ENCODE measurements at regions not wholly inside any gene's neighbourhood (a gene's known extent, or its start where the extent isn't known, plus 50 kb on each side); places are given as distances from the start of the nearest gene placed in this dataset.

DNA sequence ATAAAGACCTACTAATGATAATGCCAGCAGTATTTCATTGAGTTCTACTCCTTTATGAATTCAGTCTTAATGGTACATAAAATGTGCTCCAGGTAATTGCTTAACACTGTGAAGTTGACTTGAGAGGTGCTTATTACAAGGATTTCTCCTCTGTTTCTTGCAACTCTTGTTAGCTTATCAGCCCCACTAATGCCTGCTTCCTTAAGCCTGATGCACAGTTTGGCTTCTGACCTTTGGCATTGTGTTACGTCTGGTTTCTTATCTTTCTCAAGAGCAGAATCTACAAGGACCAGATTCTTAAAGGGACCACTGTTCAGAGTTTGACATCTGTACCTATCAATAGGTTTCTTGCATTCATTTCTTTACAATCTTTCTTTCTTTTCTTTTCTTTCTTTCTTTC, 223.9 kb upstream of the CWC22 start:
- CTCF ChIA-PET: interaction anchor here (1.3 kb wide), 1 partner anchor 10 kb away, joined by 4 read pairs; no protein-coding TSS in a partner anchor
- no peak overlapping the region for H3K27ac ChIP-seq (ENCODE audit: extremely low read depth, low read depth, low read length)
- no peak for TF ChIP-seq ZNF692 (tag by site-specific recombination; IDR thresholded peaks at IDR 0.05)
- no peak for TF ChIP-seq TRIM28 (IDR thresholded peaks at IDR 0.05; ENCODE audit: borderline replicate concordance, low read length)
- no peak for TF ChIP-seq ZNF324 (tag by site-specific recombination; IDR thresholded peaks at IDR 0.05)
- no peak overlapping the region for H3K4me3 ChIP-seq (ENCODE audit: low read depth, low read length)
- POLR2A ChIA-PET: no interaction called here
- H3K9me3 ChIP-seq (ENCODE audit: control insufficient read depth, insufficient read depth, low read depth, low read length): no peaks in the 10 kb centered on the region
- H3K4me1 ChIP-seq (ENCODE audit: control insufficient read depth, insufficient read depth, low read length): no peaks in the 10 kb centered on the region
- H3K36me3 ChIP-seq (ENCODE audit: control insufficient read depth in 2 of 2, insufficient read depth in 1 of 2, low read length in 2 of 2): no peaks in the 10 kb centered on the region

- CTCF ChIA-PET: no interaction called here
- Histone ChIP-seq H3K4me1 (ENCODE audit: control insufficient read depth, insufficient read depth, low read length) (no peaks in the 10 kb centered on the region), H3K4me3 (ENCODE audit: low read depth, low read length) (no peak overlapping the region), H3K9me3 (ENCODE audit: control insufficient read depth, insufficient read depth, low read depth, low read length) (no peaks in the 10 kb centered on the region), H3K36me3 (ENCODE audit: control insufficient read depth in 2 of 2, insufficient read depth in 1 of 2, low read length in 2 of 2) (no peaks in the 10 kb centered on the region), H3K27ac (ENCODE audit: extremely low read depth, low read depth, low read length) (no peak overlapping the region)
- TF ChIP-seq ZNF175 (tag by site-specific recombination; IDR thresholded peaks at IDR 0.05): no peak
- TF ChIP-seq ZNF48 (tag by site-specific recombination; IDR thresholded peaks at IDR 0.05): no peak
- no peak for TF ChIP-seq WT1 (tag by site-specific recombination; IDR thresholded peaks at IDR 0.05)
- no peak for TF ChIP-seq ZNF394 (tag by site-specific recombination; IDR thresholded peaks at IDR 0.05; ENCODE audit: borderline replicate concordance)
- no peak for TF ChIP-seq ZNF610 (tag by site-specific recombination; IDR thresholded peaks at IDR 0.05; ENCODE audit: borderline replicate concordance)
- no peak for TF ChIP-seq ZBTB26 (tag by site-specific recombination; optimal IDR thresholded peaks at IDR 0.05)
- no peak for TF ChIP-seq ZNF362 (tag by site-specific recombination; IDR thresholded peaks at IDR 0.05)
- TF ChIP-seq PRDM1 (tag by site-specific recombination; IDR thresholded peaks at IDR 0.05): no peak
- TF ChIP-seq ZBTB8A (tag by site-specific recombination; IDR thresholded peaks at IDR 0.05): no peak
- TF ChIP-seq ZBTB10 (tag by site-specific recombination; IDR thresholded peaks at IDR 0.05): no peak
- no peak for TF ChIP-seq ZNF335 (tag by site-specific recombination; conservative IDR thresholded peaks at IDR 0.05)
- no peak for TF ChIP-seq ZNF416 (tag by site-specific recombination; IDR thresholded peaks at IDR 0.05)
- no peak for TF ChIP-seq ZNF626 (tag by site-specific recombination; IDR thresholded peaks at IDR 0.05)
- no peak for TF ChIP-seq ZNF585B (tag by site-specific recombination; IDR thresholded peaks at IDR 0.05)
- TF ChIP-seq ZNF10 (tag by site-specific recombination; IDR thresholded peaks at IDR 0.05): no peak
- TF ChIP-seq ZNF600 (tag by site-specific recombination; IDR thresholded peaks at IDR 0.05): no peak
- TF ChIP-seq, protein P1, sequence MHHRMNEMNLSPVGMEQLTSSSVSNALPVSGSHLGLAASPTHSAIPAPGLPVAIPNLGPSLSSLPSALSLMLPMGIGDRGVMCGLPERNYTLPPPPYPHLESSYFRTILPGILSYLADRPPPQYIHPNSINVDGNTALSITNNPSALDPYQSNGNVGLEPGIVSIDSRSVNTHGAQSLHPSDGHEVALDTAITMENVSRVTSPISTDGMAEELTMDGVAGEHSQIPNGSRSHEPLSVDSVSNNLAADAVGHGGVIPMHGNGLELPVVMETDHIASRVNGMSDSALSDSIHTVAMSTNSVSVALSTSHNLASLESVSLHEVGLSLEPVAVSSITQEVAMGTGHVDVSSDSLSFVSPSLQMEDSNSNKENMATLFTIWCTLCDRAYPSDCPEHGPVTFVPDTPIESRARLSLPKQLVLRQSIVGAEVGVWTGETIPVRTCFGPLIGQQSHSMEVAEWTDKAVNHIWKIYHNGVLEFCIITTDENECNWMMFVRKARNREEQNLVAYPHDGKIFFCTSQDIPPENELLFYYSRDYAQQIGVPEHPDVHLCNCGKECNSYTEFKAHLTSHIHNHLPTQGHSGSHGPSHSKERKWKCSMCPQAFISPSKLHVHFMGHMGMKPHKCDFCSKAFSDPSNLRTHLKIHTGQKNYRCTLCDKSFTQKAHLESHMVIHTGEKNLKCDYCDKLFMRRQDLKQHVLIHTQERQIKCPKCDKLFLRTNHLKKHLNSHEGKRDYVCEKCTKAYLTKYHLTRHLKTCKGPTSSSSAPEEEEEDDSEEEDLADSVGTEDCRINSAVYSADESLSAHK (tag by site-specific recombination; IDR thresholded peaks at IDR 0.05): no peak
- TF ChIP-seq ZSCAN23 (tag by site-specific recombination; IDR thresholded peaks at IDR 0.05): no peak
- POLR2A ChIA-PET: no interaction called here
Measured at GRCh38 chr2:180227461-180227860, 220.4 kb upstream of the CWC22 start.
